Globus pallidus (tissue), 1 donor: ENCODE measurements at regions not wholly inside any gene's neighbourhood (a gene's known extent, or its start where the extent isn't known, plus 50 kb on each side); places are given as distances from the start of the nearest gene placed in this dataset.

Experiments used
- DNase-seq: peaks from one replicate; pipeline ENCODE4 v3.0.0-alpha.2; 2015; ENCODE audit warnings: low spot score

- no peak for DNase-seq
Measured at GRCh38 chr3:22113453-22113852, 362.4 kb upstream of the ZNF385D start.

- no peak for DNase-seq
Measured at GRCh38 chr3:22115581-22115980, 364.6 kb upstream of the ZNF385D start.

GRCh38 chr3:22117091-22117490, 366.1 kb upstream of the ZNF385D start:
- DNase-seq: no peak

- DNase-seq: peak; percentile 33
Measured at GRCh38 chr3:22117751-22118346, 366.8 kb upstream of the ZNF385D start.

GRCh38 chr3:22118542-22118941, 367.5 kb upstream of the ZNF385D start:
- no peak for DNase-seq

- no peak for DNase-seq
Measured at GRCh38 chr3:22121068-22121701, 370.2 kb upstream of the ZNF385D start.

- DNase-seq: no peak
Measured at GRCh38 chr3:22122567-22122966, 371.6 kb upstream of the ZNF385D start.

GRCh38 chr3:22129101-22129500, 378.1 kb upstream of the ZNF385D start:
- no peak for DNase-seq

GRCh38 chr3:22141769-22142168, 390.8 kb upstream of the ZNF385D start:
- no peak for DNase-seq

GRCh38 chr3:22147161-22147560, 396.2 kb upstream of the ZNF385D start:
- DNase-seq: no peak

GRCh38 chr3:22156868-22157267, 405.9 kb upstream of the ZNF385D start:
- DNase-seq: no peak

- DNase-seq: no peak
Measured at GRCh38 chr3:22157848-22158247, 406.8 kb upstream of the ZNF385D start.

- no peak for DNase-seq
Measured at GRCh38 chr3:22159004-22159695, 408.1 kb upstream of the ZNF385D start.

GRCh38 chr3:22161315-22161714, 410.3 kb upstream of the ZNF385D start:
- no peak for DNase-seq

GRCh38 chr3:22170370-22170769, 419.4 kb upstream of the ZNF385D start:
- DNase-seq: no peak

- DNase-seq: no peak
Measured at GRCh38 chr3:22172964-22173363, 422.0 kb upstream of the ZNF385D start.

GRCh38 chr3:22175947-22176346, 424.9 kb upstream of the ZNF385D start:
- DNase-seq: no peak

- DNase-seq: no peak
Measured at GRCh38 chr3:22176911-22177310, 425.9 kb upstream of the ZNF385D start.

- DNase-seq: no peak
Measured at GRCh38 chr3:22189616-22190015, 438.6 kb upstream of the ZNF385D start.

- DNase-seq: no peak
Measured at GRCh38 chr3:22199095-22199494, 448.1 kb upstream of the ZNF385D start.

- no peak for DNase-seq
Measured at GRCh38 chr3:22208844-22209243, 457.8 kb upstream of the ZNF385D start.

- no peak for DNase-seq
Measured at GRCh38 chr3:22209578-22209977, 458.6 kb upstream of the ZNF385D start.

- DNase-seq: no peak
Measured at GRCh38 chr3:22210693-22211092, 459.7 kb upstream of the ZNF385D start.

- DNase-seq: no peak
Measured at GRCh38 chr3:22216601-22217000, 465.6 kb upstream of the ZNF385D start.
